CD4-positive, alpha-beta T cell treated with Interleukin-17A for 1 hour (primary cell): ENCODE measurements at regions not wholly inside any gene's neighbourhood (a gene's known extent, or its start where the extent isn't known, plus 50 kb on each side); places are given as distances from the start of the nearest gene placed in this dataset.
"Not testable (repeated sequence)": the region's sequence is repeated elsewhere in the genome, so short reads cannot be mapped to it uniquely, and the experiment has no call there.

Experiments
- DNase-seq: peaks from one replicate; pipeline ENCODE4 v3.0.0-alpha.2; 2020

- DNase-seq, result not testable (repeated sequence)
Observed at GRCh38 chr1:245061808-245062207, 93.0 kb upstream of the KIF26B start.

GRCh38 chr1:245060684-245061374 is 94.0 kb upstream of the KIF26B start:
- no peak for DNase-seq

- no peak for DNase-seq
Observed at GRCh38 chr1:245059806-245060424, 94.9 kb upstream of the KIF26B start.

DNA sequence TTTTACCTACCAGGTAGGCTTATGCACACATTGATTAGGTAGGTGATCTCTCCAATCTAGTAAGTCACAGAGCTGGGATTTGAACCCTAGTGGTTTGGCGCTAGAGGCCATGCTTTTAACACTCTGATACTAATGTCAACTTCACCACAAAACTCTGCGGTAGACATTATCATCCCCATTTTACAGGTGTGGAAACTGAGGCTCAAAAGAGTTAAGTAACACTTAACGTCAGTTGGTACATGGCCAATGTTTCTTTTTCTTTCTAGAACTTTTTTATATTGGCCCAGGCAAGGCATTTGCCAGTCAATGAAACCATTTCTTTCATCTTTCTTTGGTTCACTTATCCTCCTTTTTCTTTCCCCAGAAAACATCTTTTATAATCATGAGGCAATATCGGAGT is 95.9 kb upstream of the KIF26B start:
- no peak for DNase-seq

- DNase-seq, result no peak
Observed at GRCh38 chr1:245058436-245058835, 96.3 kb upstream of the KIF26B start.

DNA sequence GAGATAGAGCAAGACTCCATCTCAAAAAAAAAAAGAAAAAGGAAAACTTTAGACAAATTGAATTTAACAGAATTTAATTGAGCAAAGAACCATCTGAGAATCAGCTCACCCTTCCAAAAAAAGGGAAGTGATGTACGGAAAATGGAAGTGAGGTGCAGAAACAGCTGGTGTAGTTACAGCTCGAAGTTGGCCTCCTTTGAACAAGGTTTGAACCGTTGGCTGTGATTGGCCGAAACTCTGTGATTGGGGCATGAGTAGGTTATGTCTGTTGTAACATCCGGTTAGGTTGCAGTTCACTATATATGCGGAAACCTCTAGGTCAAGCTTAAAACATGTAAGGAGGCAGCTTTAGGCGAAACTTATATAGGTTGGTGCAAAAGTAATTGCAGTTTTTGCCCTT is 97.9 kb upstream of the KIF26B start:
- DNase-seq, result peak; percentile 11

DNA sequence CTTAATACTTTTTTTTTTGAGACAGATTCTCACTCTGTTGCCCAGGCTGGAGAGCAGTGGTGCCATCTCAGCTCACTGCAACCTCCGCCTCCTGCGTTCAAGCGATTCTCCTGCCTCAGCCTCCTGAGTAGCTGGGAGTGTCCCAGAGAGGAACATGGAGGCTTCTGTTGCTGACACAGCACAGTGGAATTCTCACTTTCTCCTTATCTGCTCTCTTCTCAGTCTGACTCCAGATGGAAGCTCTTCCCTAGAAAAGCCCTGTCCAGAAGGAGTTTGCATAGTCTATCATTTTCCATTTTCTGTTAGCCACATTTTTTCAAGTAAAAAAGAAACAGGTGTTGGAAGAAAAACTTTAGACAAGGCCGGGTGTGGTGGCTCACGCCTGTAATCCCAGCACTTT is 98.5 kb upstream of the KIF26B start:
- not testable (repeated sequence) for DNase-seq

GRCh38 chr1:245055752-245056151 is 99.0 kb upstream of the KIF26B start:
- DNase-seq, result no peak

DNA sequence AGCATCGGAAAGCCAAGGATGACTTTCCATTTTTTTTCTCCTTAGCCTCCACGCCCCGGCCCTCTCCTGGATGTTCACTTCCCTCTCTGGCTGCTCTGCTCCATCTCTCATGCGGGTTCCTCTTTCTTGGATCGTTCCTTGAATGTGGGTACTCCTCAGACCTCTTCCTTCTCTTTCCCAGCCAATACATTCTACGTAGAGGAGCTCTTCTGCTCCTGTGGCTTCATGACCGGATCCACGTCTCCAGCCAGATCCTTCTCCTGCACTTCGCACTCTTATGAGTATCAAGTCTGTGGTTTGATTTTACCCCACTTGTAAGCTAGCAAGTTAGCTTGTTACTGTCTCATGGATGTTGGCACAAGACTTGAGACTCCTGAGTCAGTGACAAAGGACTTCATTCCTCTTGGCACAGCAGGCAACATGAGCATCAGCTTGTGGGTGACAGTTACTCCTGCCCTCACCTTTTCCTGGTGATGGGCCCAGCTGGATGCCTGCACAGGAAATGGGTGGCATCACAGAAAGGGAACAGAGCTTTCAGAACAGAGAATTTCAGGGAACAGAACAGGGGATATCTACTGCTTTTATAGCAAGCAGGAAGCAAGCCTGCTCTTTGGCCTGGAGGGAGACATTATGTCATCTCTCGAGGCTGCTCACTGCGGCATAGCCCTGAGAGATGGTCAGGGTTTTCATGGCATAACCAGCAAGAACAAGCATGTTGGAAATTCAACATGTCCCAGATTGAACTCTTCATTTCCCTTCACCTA is 100.1 kb upstream of the KIF26B start:
- no peak for DNase-seq

- DNase-seq, result no peak
Observed at GRCh38 chr1:245054105-245054504, 100.7 kb upstream of the KIF26B start.

DNA sequence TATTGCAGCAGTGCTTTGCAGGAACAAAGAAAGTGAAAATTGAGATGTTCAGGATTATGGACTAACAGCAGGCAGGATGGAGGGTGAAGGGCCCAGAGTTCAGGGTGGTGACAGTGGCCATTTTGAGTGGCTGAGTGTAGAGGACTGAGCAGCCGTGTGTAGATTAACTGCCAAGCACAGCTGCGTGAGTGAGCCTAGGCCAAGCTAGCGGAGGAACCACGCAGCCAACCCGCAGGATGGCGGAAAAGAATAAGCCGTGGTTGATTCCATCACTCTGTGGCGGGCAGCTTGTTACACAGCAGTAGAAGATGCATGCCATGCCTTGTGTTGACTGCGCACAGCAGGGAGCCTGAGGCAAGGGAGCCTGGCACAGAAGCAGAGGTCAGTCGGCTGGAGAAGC is 102.5 kb upstream of the KIF26B start:
- DNase-seq, result no peak

DNA sequence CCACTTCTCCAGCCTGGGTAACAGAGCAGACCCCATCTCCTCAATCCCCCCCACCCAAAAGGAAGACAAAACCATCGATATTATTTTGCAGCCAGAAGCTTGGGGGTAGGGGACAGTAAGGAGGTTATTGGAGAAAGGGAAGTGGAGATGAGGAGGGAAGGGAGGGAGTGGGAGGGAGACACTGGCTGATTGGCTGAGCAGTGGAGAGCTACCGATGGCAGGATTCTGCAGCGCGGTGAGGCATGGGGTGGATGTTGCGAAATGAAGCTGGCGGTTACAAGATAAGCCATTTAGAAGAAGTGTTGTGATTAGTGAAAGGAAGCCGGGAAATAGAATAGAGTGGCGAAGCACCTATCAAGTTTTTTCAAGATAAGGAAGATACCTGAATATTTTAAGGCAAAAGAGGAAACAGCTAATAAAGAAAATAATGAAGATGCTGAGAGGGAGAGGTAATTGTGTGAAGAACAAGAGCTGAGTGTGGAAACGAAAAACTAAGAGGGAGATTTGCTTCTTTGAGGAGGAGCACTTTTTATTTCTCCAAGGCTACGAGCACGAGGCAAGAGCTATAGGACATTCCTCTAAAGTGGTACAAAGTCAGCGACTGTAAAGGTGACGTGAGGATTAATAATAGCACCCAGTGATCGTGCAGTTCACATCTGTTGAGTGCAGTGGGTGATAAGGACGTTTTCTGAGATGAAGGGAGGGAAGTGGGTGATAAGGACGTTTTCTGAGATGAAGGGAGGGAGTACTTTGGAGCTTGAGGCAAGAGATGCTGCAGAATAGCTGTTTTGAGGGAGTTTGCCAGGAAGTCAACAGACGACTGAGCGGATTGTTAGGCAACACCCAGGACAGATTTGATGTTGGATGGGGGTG is 103.2 kb upstream of the KIF26B start:
- peak; percentile 3 for DNase-seq

GRCh38 chr1:245046769-245047168 is 108.0 kb upstream of the KIF26B start:
- DNase-seq, result no peak

GRCh38 chr1:245046315-245046714 is 108.5 kb upstream of the KIF26B start:
- no peak for DNase-seq

DNA sequence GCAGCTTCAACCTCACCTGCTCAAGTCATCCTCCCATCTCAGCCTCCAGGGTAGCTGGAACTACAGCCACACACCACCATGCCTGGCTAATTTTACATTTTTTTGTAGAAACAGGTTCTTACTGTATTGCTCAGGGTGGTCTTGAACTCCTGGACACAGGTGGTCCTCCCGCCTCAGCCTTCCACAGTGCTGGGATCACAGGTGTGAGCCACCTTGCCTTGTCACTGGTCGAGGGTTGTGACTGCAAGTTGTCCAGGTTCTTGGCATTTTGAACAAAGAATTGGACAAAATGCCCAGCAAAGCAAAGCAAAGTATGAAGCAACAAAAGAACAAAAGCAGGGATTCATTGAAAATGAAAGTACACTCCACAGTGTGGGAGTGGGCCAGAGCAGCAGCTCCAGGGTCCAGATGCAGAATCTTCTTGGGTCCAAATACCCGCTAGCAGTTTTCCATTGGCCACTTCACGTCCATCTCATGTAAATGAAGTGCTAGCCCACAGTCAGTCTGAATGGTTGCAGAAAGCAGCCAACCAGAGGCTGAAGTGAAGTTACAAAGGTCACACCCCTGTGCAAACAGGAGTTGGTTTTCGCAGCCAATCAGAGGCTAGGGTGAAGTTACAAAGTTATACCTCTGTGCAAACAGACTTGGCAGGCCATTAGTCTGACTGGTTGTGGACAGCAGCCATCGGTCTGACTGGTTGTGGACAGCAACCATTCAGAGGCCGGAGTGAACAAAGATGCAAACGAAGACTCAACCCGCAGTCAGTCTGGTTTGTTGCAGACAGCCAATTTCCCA is 109.5 kb upstream of the KIF26B start:
- DNase-seq, result no peak

- DNase-seq, result no peak
Observed at GRCh38 chr1:245043611-245043940, 111.2 kb upstream of the KIF26B start.

GRCh38 chr1:245041058-245041698 is 113.6 kb upstream of the KIF26B start:
- DNase-seq, result no peak

GRCh38 chr1:245039196-245039595 is 115.6 kb upstream of the KIF26B start:
- DNase-seq, result no peak

GRCh38 chr1:245036102-245036501 is 118.7 kb upstream of the KIF26B start:
- DNase-seq, result no peak

DNA sequence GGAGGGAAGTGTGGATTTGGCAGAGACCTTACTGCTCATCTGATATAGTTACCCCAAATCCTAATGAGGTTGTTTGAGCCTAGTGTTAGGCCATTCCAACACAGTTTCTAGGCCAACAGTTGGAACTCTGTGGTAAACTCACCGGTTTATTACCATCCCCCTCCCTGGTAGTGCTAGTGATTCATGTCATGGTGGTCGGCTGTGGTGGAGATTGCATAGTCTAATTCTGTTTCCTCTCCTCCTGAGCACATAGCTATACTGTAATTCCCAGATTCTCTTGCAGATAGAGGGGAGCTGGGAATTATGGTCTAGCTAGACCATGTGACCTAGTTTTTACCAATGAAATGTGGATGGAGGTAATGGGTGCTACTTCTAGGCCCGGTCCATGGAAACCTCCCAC is 123.7 kb upstream of the KIF26B start:
- no peak for DNase-seq

- no peak for DNase-seq
Observed at GRCh38 chr1:245026247-245026646, 128.5 kb upstream of the KIF26B start.

DNA sequence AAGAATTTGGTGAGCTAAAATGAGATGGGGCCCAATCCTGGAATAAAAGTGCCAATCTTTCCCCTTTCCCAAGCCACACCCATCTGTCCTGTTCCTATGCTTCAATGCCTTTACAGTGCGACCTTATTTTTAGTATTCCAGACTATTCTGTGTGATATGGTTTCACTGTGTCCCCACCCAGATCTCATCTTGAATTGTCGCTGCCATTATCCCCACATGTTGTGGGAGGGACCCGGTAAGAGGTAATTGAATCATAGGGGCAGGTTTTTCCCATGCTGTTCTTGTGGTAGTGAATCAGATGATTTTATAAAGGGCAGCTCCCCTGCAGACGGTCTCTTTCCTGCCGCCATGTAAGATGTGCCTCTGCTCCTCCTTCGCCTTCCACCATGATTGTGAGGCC is 129.3 kb upstream of the KIF26B start:
- DNase-seq, result no peak
